Activated CD4-positive, alpha-beta T cell treated with anti-CD3 and anti-CD28 coated beads for 4 hours (primary cell): ENCODE measurements at regions not wholly inside any gene's neighbourhood (a gene's known extent, or its start where the extent isn't known, plus 50 kb on each side); places are given as distances from the start of the nearest gene placed in this dataset.
"Not testable (repeated sequence)": the region's sequence is repeated elsewhere in the genome, so short reads cannot be mapped to it uniquely, and the experiment has no call there.

Experiments used
- DNase-seq, 2 donors: peaks; one replicate each; pipeline ENCODE4 v3.0.0-alpha.2; 2020

- no peak for DNase-seq
These were observed 679.4 kb upstream of the USP24 start for GRCh38 chr1:55894521-55894920.

- DNase-seq, result no peak
These were observed 678.0 kb upstream of the USP24 start for GRCh38 chr1:55893155-55893554.

GRCh38 chr1:55888685-55889317, 673.6 kb upstream of the USP24 start:
- no peak for DNase-seq

- DNase-seq, result no peak
These were observed 671.9 kb upstream of the USP24 start for GRCh38 chr1:55886856-55887712.

GRCh38 chr1:55885619-55886018, 670.5 kb upstream of the USP24 start:
- DNase-seq, result no peak

- no peak for DNase-seq
These were observed 667.8 kb upstream of the USP24 start for GRCh38 chr1:55882931-55883330.

GRCh38 chr1:55879346-55879745, 664.2 kb upstream of the USP24 start:
- DNase-seq, result no peak

GRCh38 chr1:55877437-55878232, 662.5 kb upstream of the USP24 start:
- no peak for DNase-seq

- DNase-seq, result no peak
These were observed 661.3 kb upstream of the USP24 start for GRCh38 chr1:55876276-55877060.

GRCh38 chr1:55870106-55870505, 654.9 kb upstream of the USP24 start:
- DNase-seq, result no peak

- DNase-seq, result no peak
These were observed 653.9 kb upstream of the USP24 start for GRCh38 chr1:55869065-55869464.

- no peak for DNase-seq
These were observed 652.9 kb upstream of the USP24 start for GRCh38 chr1:55868026-55868425.

GRCh38 chr1:55867304-55867843, 652.2 kb upstream of the USP24 start:
- no peak for DNase-seq

GRCh38 chr1:55865778-55866177, 650.6 kb upstream of the USP24 start:
- DNase-seq, result not testable (repeated sequence)

- no peak for DNase-seq
These were observed 649.1 kb upstream of the USP24 start for GRCh38 chr1:55864251-55864650.

GRCh38 chr1:55861676-55862340, 646.6 kb upstream of the USP24 start:
- DNase-seq, result no peak

- no peak for DNase-seq
These were observed 645.8 kb upstream of the USP24 start for GRCh38 chr1:55860798-55861519.

GRCh38 chr1:55860326-55860725, 645.2 kb upstream of the USP24 start:
- DNase-seq, result no peak

GRCh38 chr1:55854911-55855310, 639.7 kb upstream of the USP24 start:
- DNase-seq, result no peak

- DNase-seq, result no peak
These were observed 633.7 kb upstream of the USP24 start for GRCh38 chr1:55848906-55849305.

- DNase-seq, result no peak
These were observed 630.9 kb upstream of the USP24 start for GRCh38 chr1:55846051-55846450.
